NCI-H2107 treated with DMSO at 0.1 percent for 48 hours (cell line): ENCODE measurements at regions not wholly inside any gene's neighbourhood (a gene's known extent, or its start where the extent isn't known, plus 50 kb on each side); places are given as distances from the start of the nearest gene placed in this dataset.

ENCODE experiments used
- DNase-seq: peaks from one replicate; lab custom pipeline; 2025; ENCODE audit not compliant: unreplicated experiment; lab: John Stamatoyannopoulos, UW

DNA sequence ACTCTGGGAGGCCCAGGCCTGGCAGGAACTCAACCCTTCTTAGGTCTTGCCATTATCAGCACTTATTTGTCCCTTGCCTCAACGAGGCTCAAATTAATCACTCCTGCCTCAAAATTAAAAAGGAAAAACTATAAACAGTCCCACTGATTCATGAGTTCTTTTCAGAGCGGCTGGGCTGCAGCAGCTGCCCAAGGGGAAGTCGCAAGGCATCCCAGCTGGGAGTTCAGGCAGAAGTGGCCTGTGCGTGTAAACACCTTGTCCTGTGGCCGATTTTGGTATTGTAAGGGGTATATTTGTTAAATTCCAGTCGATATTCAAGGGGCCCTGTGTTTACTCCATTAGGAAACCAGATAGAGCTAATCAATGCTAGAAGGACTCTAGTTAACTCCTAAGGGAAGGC is 213.9 kb upstream of the CADM1 start:
- no peak for DNase-seq

DNA sequence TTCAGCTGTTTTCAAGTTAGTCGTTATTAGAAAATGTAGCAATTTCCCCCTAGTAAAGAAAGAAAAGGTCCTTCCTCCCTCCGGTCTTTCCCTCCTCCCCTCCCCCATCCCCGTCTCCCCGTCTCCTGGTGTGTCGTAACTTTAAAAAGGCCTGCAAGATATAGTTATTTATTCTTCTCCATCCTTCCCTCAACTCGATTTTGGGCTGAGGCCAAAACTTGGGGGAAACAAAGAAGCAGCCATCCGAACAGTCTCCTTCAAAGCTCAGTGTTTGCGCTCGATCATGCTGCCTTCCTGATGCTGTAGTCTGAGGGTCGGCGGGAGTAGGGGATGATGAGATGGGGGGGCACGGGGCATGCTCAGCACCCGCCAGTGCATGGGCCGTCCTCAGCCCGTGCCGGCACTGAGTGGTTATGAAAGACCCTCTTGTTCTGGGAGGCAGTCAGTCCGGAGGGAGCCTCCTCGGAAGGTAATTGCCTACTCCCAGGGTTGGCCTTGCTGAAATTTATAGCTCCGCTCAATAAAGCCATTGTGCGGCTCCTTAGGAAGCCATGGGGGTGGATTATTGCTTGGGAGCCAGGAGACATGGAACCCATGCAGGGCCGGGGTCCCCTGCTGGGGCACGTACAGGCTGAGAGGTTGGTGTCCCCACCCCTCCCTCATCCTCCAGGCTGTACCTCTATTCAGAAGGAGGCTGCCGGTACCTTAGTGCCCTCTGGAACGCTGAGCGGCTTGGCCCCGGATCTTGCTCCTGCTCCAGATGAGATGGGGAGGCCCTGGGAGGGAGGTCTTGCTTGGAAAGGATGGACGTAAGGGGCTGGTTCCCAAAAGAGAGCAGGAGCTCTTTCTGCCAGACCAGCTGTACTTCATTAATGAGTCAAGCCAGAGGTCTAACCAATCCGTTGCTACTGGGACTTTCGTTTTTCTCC is 212.7 kb upstream of the CADM1 start:
- DNase-seq = no peak

DNA sequence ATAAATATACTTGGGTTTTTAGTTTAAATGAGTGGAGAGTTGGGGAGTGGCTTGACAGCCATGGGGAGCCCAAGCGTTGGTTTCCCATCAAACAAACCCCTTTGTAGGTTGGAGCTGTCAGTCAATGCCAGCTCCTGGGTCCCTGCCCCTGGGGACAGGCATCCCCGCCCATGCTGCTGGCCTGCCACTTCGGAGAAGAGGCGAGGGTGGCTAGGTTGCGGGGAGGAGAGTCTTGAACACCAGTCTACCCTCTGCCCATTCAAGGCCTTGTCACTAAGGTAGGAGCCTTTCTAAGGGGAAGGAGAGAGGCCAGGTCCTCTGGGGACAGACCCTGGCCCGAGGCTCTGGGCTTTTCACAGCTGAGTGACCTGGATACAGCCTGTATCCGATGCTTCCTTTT is 211.9 kb upstream of the CADM1 start:
- DNase-seq = no peak

DNA sequence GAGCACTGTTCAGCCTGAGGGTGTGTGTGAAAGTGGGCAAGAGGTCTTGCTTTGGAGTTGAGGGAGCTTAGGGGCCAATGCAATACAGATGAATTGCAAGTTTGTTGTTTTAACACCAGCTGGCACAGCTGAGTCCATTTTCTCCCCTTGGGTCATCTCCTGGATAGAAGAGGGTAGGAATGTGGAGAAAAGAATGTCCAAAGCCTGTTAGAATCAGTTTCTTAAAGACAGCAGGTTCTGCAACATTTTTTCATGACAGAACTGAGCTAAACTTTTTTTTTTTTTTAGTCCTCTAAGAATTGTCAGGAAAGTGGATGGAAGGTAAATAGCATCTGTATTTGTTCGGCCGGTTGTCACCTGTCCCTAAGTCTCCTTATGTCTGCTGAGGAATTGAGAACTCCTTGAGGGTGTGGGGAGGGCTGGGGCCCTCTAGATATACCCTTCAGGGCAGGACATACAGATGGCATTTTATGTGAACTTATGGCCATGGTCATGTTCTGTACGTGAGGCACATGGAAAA is 211.1 kb upstream of the CADM1 start:
- DNase-seq = no peak

DNA sequence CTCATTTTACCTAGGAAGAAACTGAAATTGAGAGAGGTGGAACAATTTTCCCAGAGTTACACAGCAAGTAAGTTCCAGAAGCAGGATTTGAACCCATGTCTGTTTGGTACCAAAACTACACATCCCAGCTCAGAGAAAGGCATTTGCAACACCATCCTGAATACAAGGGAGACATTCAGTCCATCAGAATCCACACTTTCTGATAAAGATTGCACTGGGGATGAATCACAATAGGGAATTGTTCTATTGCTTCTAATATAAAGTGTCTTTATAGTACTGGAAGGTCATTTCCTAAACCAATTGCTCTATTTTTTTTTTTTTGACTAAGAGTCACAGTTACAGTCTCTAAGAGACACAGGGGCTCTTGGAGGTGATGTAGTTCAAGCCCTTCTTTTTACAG is 208.1 kb upstream of the CADM1 start:
- no peak for DNase-seq

DNA sequence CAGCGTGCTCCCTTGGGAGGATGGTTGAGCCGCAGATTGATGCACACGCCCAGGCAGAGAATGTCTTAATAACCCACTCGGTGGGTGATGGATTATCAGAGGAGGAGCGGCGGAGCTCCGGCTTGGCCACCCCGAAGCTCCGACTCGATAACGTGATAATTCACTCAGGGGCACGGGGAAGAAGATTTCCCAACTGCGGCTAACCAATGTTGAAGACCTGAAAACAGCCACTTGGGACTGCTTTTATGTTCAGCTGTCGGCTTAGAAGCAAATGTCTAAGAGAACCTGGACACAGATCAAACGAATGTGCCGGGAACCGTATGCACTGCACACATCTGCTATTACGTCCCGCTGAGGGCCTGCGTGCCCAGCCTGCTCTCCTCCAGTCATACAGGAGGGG is 206.8 kb upstream of the CADM1 start:
- no peak for DNase-seq

DNA sequence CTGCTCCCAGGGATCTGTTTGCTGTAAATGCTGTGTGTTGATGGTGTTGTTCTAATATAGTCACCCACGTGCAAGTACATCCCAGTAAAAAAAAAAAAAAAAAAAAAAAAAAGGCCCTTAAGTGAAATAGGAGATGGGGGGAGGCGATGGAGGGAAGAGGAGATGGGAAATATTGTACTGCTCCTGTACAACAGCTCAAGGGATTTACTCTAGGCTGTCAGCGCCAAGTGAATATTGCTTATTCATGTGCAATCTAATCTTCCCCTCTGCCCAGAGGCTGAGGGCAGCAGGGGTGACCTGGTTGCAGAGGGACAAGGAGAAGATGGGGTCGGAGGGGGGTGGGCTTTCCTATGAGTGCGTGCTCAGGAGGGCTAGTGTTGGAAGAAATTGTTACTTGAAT is 206.2 kb upstream of the CADM1 start:
- no peak for DNase-seq

DNA sequence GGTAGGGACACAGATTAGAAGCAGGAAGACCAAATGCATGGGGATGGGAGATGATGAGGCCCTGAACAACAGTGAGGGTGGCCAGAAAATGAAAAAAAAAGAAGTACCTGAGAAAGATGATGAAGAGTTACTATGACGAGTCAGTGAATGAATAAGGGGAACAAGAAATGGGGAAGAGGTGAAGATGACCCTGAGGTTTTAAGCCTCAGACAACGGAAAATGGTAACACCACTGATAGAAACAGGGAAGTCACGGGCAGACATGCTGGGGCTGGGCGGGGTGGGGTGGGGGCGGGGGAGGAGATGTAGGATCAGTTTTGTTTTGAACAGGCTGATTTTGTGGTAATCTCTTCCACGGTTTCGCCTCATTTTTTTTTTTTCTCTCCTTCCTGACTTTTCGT is 205.1 kb upstream of the CADM1 start:
- no peak for DNase-seq

DNA sequence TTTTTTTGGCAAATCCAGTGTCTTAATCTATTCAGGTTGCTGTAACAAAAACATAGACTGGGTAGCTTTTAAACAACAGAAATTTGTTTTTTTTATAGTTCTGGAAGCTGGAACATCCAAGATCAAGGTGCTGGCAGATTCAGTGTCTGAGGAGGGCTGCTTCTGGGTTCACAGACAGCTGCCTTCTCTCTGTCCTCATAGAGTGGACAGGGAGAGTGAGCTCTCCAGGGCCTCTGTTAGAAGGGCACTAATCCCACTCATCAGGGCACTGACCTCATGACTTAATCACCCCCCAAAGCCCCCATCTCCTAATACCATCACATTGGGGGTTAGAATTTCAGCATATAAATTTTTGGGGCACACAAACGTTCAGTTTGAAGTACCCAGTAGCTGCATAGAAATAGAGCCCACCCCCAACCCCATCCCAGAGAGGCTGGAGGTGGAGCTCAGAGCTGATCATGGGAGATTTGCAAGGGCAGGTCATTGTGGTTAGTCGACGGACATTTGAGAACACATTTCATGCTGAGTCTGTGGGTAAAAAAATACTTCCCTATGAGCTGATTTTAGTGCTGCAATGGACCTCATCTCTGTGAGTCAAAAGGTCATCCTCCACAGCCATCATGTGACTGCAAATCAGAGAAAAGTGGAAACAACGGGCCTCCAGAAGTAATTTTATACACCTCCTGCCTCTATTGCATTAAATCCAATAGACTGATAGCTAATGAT is 203.1 kb upstream of the CADM1 start:
- no peak for DNase-seq

DNA sequence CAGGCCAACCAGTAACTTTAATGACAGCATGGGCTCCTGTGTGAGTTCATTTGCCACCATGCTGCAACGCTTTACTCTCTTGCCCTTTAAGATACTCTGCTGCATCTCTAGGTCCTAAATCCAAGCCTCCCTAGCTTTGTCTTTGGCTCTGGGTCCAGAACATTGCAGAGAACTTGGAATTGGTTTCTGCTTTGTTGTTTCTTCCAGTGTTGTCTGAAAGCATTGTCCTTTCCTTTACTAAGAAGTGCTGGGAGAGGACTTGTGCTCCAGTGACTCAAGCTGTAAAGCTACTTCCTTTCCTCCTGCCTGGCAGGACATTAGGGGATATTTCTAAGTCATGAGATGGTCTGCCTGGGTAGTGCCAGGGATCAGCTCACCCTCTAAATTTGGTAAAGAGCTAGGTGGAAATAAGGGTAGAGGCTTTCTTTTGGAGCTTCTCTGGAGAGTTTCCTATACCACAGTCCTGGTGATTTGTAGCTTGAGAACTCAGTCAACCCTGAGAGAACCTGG is 202.5 kb upstream of the CADM1 start:
- DNase-seq = no peak

DNA sequence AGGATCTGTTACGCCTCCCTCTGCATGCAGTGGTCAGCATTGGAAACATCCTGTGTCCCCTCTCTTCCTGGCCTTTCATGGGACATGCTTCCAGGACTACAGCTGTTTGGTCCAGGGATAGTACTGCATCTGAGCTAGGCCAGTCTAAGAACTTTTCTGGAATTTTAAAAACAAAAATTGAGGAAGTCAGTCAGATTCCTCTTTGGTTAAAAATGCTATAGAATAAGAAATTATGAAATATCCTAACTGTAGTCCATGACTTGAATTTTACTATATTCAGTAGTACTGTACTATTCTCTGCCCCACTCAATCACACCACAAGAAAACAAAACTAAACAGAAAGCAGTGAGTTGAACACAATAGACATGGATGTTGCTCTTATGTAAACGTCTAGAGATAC is 201.0 kb upstream of the CADM1 start:
- no peak for DNase-seq

DNA sequence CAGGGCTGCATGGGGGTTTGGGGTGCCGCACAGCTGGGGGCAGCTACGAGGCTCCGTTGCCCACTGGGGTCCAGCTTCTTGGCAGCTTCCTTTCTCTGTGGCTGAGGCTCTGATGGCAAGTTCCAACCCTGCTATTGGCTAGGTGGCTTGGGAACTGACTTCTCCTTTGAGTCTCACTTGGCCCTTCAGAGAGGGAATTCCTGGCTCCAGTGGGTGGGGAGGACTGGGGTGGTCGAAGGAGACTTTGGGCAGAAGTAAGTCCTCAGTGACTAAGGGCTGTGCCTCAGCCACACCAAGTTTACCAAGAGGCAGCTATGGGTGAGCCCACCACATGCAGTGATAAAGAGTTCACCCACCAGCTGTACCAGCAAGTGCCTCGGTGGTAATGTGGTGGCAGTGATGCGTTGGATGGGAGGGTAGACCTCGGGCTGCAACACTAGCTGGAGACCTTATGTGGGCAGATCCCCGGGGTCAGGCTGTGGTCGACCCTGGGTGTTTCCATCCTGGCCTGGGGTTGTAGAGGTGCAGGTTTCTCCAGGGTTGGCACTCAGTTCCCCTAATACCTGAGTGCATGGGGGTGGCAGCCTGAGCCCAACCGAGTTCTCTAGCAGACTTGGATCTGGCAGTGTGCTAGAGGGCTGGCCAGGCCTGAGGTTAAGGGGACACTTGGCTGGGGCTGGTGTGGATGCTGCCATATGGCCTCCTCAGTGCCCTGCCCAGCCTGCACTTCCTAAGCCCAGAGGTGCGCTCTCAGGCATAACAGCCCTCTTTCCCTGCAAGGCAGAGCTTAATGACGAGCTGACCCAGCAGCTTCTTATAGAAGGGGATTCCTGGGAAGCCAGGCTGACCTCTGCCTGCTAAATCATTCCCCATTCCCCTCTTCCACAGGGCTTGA is 197.0 kb upstream of the CADM1 start:
- DNase-seq = no peak

DNA sequence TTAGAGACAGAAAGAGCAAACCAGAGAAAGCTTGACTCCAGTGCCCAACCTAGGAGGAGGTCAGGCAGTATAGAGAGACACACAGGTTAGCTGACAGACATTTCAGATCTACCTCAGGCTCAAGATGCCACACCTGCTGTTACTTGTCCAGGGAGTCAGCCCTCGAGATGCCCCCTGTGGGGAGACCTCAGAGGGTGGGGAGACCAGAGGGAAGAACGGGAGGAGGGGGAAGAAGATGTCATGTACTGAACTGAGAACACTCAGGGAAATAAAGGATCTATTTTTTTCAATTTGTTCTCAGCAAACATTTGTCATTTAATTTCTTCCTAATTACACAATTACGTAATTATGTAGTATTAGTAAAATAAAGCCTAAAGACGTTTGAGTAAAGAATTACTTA is 196.3 kb upstream of the CADM1 start:
- DNase-seq = no peak

DNA sequence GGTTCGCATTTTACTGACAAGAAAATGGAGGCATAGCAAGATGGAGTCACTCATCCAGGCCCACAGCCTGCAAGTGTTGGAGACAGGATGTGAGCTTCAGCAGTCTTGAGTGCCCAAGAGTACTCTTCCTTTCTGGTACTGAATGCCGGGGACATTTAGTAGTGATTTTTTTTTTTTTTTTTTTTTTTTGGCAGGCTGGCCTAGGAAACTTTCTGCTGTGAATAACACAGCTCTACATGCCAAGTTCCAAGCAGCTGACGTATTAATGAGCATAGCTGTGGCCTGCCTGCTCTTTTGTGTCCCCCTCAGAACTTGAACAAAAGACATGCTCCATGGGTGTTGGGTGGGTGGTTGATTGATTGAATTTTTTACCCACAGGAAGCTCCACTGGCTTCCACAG is 195.5 kb upstream of the CADM1 start:
- DNase-seq = no peak

DNA sequence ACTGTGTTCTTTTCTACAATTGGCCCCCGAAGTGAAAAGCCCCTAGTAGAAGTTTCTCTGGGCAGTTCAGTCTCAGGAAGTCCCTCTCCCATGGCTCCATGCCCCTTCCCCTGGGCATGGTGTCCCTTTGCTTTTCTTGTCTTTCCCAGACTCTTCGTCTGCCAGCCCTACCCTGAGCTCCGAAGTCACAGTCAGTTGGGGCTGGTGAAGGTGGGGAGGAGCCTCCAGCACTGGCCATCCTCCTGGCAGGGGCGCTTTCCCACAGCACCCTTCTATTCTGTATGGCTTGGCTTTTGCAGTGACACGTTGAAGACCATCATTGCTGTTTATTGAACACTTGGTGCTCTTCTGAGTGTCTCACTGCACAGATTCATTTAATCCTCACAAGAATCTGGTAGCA is 195.1 kb upstream of the CADM1 start:
- DNase-seq = no peak

DNA sequence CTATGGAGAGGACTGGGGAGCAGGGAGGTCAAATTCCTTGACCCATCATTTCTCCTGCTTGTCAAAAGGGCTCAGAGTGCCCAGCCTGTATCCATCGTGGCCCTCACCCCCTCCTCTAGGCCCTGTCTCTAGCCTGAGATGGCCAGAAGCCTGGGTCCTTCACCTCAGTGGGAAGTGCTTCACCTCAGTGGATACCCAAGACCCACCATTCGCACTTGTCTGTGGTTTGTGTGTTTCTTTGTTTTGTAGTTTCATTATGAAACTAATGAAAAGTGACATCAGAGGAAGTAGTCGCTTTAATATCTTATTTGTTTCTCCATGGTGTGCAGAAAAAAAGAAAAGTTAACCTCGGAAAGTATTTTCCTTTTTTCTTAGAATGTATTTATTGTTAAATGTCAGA is 194.0 kb upstream of the CADM1 start:
- DNase-seq = no peak

DNA sequence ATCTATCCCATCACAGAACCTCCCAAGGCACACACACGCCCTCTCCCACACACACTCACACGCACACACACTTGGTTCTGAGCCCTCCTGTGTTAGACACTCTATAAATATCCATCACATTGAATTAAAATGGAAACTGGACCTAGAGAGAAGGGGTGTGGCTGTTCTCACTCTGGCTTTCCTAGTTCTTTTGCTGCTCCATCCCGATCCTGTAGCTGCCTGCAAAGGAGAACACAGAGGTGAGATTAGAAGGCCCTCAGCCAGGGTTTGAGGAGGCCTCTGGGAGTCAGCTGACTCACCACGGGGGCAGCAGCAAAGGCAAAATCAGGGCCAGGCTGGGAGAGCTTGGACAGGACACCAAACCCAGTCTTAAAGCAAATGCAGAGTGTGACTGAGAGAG is 192.3 kb upstream of the CADM1 start:
- DNase-seq = no peak

DNA sequence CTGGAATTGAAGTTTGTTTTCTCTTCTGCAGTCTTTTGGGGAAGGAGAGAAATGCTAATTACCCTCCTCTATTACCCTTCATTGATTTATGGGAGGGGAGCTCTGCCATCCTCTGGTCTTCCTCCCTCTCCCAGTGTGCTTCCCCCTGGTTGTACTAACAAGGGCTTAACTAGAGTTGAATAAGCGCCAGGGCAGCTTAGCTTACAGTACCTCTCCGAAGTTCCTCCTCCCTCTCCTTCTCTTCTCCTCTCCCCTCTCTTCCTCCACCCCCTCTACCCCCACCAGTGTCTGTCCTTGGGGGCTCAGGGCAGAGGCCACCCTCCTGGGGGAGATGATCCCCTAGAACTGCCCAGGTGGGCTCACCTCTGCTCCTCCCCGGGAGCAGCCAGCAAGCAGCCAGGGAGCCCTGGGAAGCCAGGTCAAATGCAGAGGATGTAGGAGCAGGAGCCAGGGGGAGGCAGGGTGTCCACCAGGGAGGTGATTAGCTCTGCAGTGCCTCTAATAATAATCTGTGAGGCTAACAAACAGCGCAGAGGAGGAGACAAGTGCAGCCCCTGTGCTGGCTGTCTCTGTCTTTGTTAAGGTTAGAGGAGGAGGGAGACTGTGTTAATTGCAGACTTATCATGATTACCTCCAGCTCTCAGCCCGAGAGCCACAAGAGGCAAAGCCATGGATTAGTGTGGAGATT is 191.6 kb upstream of the CADM1 start:
- DNase-seq = no peak

DNA sequence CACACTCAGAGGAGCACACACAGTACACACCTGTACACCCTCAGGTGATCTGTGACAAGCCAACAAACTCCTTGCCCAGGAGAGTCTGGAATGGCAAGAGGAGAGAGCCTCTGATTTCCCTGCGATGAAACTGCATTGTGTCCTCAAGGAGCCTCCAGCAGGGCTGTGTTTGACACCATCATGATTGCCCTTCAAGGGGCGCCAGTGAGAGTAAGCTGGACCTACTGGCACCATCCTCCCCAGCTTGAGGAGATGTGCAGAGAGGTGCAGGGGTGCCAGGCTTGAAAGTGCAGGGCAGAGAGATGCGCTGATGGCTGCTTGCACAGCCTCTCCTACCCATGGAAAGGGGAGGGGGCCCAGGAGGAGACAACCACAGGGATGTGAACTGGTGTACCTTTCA is 188.8 kb upstream of the CADM1 start:
- DNase-seq = no peak

DNA sequence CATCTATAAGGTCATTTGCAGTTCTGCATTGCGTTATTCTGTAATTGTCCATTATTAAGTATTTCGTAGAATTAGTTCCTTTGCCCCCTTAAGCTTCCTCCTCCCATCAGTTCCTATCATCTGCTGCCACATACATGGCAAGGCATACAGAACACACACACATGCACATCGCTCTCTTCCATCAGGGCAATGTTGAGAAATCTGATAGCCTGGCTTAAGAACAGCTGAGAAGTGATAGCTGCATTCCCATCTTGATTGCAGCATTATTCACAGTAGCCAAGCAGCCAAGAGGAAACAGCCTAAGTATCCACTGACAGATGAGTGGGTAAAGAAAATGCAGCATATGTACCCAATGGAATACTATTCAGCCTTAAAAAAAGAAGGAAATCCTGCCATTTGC is 186.8 kb upstream of the CADM1 start:
- no peak for DNase-seq

DNA sequence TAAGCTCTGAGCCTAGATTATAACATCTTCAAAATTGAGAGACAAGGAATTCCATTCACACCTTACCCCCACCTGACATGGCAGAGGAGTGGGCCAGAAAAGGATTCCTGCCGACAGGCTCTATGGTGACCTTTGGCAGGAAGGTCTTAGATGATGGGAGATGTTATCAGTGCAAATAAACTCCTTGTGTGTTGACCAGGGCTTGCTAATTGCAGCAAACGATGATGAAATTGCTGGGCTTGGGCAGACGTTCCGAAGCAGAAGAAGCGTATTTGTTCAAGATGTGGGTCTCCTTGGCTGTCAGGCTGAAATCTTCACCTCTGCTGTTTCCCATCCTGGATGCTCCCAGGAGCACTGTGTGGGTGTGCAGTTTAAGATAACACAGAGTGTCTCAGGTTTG is 183.7 kb upstream of the CADM1 start:
- no peak for DNase-seq
